Endothelial cell of umbilical vein (primary cell): ENCODE measurements at regions not wholly inside any gene's neighbourhood (a gene's known extent, or its start where the extent isn't known, plus 50 kb on each side); places are given as distances from the start of the nearest gene placed in this dataset.

Source experiments
- BruUV-seq: library from RNA; stranded (reverse); fragments of 400-500 nt; replicated peaks from 2 replicates; lab custom pipeline; 2021; lab: Mats Ljungman, UMichigan
- CTCF ChIA-PET: fragments of 300-600, 350-600 bp; sonication (Branson Sonifier 250); formaldehyde crosslinking; loops from one replicate; lab custom pipeline; 2021; ENCODE audit warnings: antibody characterized with exemption, inconsistent platforms; lab: Charles Lee
- POLR2A ChIA-PET: fragments of 300-600, 350-600 bp; sonication (Branson Sonifier 250); formaldehyde crosslinking; loops from one replicate; lab custom pipeline; 2021; ENCODE audit warnings: antibody characterized with exemption, inconsistent platforms; lab: Charles Lee
- DNase-seq: peaks from one replicate; pipeline ENCODE4 v3.0.0-alpha.2; 2011; ENCODE audit warnings: low read depth, low spot score
- FAIRE-seq: peaks from 2 replicates; lab custom pipeline; 2011; peaks lifted over from hg19 to GRCh38; lab: Jason Lieb, UNC
- H2AFZ ChIP-seq: 2 replicates; pipeline ENCODE4 v1.6.0; 2012; ENCODE audit warnings: low read depth, low read length, control low read depth, inconsistent platforms
- H3K27ac ChIP-seq: 2 replicates; pipeline ENCODE4 v1.5.1; 2011; ENCODE audit warnings: low read depth, mild to moderate bottlenecking, control low read depth, low read length, moderate library complexity; ENCODE audit not compliant: insufficient read depth
- H3K27me3 ChIP-seq, 2 experiments: 2 replicates each; pipeline versions ENCODE4 v1.6.0 to v1.6.1; 2011; ENCODE audit warnings: low read length in 2 of 2, mixed read lengths in 1 of 2; ENCODE audit not compliant: control insufficient read depth in 2 of 2, insufficient read depth in 2 of 2
- H3K36me3 ChIP-seq, 2 experiments: 2 replicates in 1 of 2; 3 replicates in 1 of 2; pipeline ENCODE4 v1.5.1; 2011; ENCODE audit warnings: low read length in 2 of 2, mild to moderate bottlenecking in 1 of 2, moderate library complexity in 1 of 2; ENCODE audit not compliant: control insufficient read depth in 2 of 2, insufficient read depth in 2 of 2; ENCODE audit errors: extremely low read depth in 1 of 2
- H3K4me1 ChIP-seq: 3 replicates; pipeline ENCODE4 v1.5.1; 2011; ENCODE audit warnings: mild to moderate bottlenecking, low read length; ENCODE audit not compliant: control insufficient read depth, insufficient read depth; ENCODE audit errors: extremely low read depth
- H3K4me2 ChIP-seq: 2 replicates; pipeline ENCODE4 v1.6.1; 2011; ENCODE audit warnings: low read length, control low read depth, mixed read lengths; ENCODE audit not compliant: insufficient read depth
- H3K4me3 ChIP-seq, 3 experiments: fragments of 200-600 bp in 1 of 3; sonication (generic), shearing (Covaris generic) in 1 of 3; replicated peaks in 1 of 3; 2 replicates each; pipeline ENCODE4 v1.5.1; 2011 to 2016; ENCODE audit warnings: control low read depth in 3 of 3, low read length in 3 of 3, mild to moderate bottlenecking in 2 of 3, inconsistent platforms in 1 of 3, low read depth in 1 of 3, moderate library complexity in 1 of 3; ENCODE audit not compliant: insufficient read depth in 1 of 3
- H3K79me2 ChIP-seq: 2 replicates; pipeline ENCODE4 v1.6.0; 2012; ENCODE audit warnings: low read length, inconsistent platforms; ENCODE audit not compliant: control insufficient read depth, insufficient read depth
- H3K9ac ChIP-seq: replicated peaks from 2 replicates; pipeline ENCODE3; 2011; ENCODE audit warnings: low read length, control low read depth; ENCODE audit not compliant: insufficient read depth; ENCODE audit errors: extremely low read depth
- H3K9me1 ChIP-seq: replicated peaks from 3 replicates; pipeline ENCODE4 v1.6.0; 2011; ENCODE audit warnings: mild to moderate bottlenecking, low read length; ENCODE audit not compliant: control insufficient read depth, insufficient read depth; ENCODE audit errors: extremely low read depth
- H3K9me3 ChIP-seq: replicated peaks from 2 replicates; pipeline ENCODE4 v1.5.1; 2012; ENCODE audit warnings: low read length, inconsistent platforms; ENCODE audit not compliant: control insufficient read depth, insufficient read depth
- H4K20me1 ChIP-seq: replicated peaks from 2 replicates; pipeline ENCODE3; 2011; ENCODE audit warnings: mild to moderate bottlenecking, low read length; ENCODE audit not compliant: control insufficient read depth, insufficient read depth; ENCODE audit errors: extremely low read depth
- EZH2 ChIP-seq: IDR thresholded peaks from 2 replicates; pipeline ENCODE4 v1.6.1; 2012; ENCODE audit warnings: borderline replicate concordance, low read depth, mild to moderate bottlenecking, moderate library complexity, low read length, inconsistent platforms; ENCODE audit not compliant: severe bottlenecking
- JUN ChIP-seq: IDR thresholded peaks from 2 replicates; pipeline ENCODE4 v1.6.1; 2011; ENCODE audit warnings: borderline replicate concordance, low read depth; ENCODE audit not compliant: insufficient read length, insufficient read depth
- MYC ChIP-seq: IDR thresholded peaks from one replicate; pipeline ENCODE4 v1.6.1; 2011; ENCODE audit warnings: mild to moderate bottlenecking, low read depth, low read length
- dilution Hi-C: fragments of 300-500 bp; cut with MboI; formaldehyde crosslinking; loops from one replicate; pipeline ENCODE4 v1.15.0; 2019; ENCODE audit warnings: low sequenced_read_pairs; ENCODE audit not compliant: extremely low pct_ligation_motif_present
- intact Hi-C: fragments of 100-400 bp; cut with micrococcal nuclease; formaldehyde crosslinking; loops from one replicate; pipeline ENCODE4 v1.10.0; 2022
- TF ChIP-seq, protein P1 (sequence below): IDR thresholded peaks from 2 replicates; pipeline ENCODE4 v1.6.1; 2011; ENCODE audit not compliant: insufficient read depth, insufficient read length
- TF ChIP-seq, protein P2 (sequence below), 2 donors: IDR thresholded peaks; 1 replicate in 1 of 2; 2 replicates in 1 of 2; pipeline ENCODE4 v1.5.1; 2011; ENCODE audit warnings: low read length in 2 of 2, mild to moderate bottlenecking in 2 of 2, moderate library complexity in 2 of 2, control low read depth in 1 of 2, inconsistent platforms in 1 of 2, low read depth in 1 of 2; ENCODE audit not compliant: insufficient read depth in 1 of 2; ENCODE audit errors: extremely low read depth in 1 of 2

DNA sequence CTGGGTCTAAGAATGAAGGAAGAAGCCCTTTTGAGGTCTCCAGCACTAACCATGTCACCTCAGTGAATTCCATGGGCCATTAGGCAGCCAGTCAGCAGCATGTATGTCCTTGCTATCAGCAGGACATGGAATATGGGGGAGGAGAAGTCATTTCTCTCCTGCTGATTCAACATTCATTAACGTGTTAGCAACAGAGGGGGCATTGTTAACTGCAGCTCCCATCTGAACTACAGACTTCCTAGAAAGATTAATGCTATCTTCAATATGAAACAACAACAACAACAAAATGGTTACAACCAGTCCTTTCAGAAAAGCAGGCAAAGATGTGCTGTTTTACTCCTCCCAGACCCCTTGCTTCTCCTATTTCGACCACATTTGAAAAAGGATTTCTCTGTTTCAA, 120.4 kb upstream of the SLC34A2 start:
- dilution Hi-C loops (no loop called here), intact Hi-C loops (no loop called here)
- no peak overlapping the region for H3K4me3 ChIP-seq
- BruUV-seq = no TSS peak
- no peak overlapping the region for H3K4me2 ChIP-seq
- no peaks in the 10 kb centered on the region for H3K4me1 ChIP-seq
- no peak overlapping the region for H3K27ac ChIP-seq
- no peaks in the 10 kb centered on the region for H3K79me2 ChIP-seq
- no peaks in the 10 kb centered on the region for H3K27me3 ChIP-seq
- CTCF ChIA-PET = no interaction called here
- no peaks in the 10 kb centered on the region for H3K9me1 ChIP-seq
- DNase-seq = no peak
- no peak overlapping the region for H3K9ac ChIP-seq
- H3K36me3 ChIP-seq = no peaks in the 10 kb centered on the region
- POLR2A ChIA-PET = no interaction called here
- TF ChIP-seq JUN (no peak), MYC (no peak), EZH2 (no peak)
- TF ChIP-seq, protein P1, sequence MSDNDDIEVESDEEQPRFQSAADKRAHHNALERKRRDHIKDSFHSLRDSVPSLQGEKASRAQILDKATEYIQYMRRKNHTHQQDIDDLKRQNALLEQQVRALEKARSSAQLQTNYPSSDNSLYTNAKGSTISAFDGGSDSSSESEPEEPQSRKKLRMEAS = no peak
- TF ChIP-seq, protein P2, sequence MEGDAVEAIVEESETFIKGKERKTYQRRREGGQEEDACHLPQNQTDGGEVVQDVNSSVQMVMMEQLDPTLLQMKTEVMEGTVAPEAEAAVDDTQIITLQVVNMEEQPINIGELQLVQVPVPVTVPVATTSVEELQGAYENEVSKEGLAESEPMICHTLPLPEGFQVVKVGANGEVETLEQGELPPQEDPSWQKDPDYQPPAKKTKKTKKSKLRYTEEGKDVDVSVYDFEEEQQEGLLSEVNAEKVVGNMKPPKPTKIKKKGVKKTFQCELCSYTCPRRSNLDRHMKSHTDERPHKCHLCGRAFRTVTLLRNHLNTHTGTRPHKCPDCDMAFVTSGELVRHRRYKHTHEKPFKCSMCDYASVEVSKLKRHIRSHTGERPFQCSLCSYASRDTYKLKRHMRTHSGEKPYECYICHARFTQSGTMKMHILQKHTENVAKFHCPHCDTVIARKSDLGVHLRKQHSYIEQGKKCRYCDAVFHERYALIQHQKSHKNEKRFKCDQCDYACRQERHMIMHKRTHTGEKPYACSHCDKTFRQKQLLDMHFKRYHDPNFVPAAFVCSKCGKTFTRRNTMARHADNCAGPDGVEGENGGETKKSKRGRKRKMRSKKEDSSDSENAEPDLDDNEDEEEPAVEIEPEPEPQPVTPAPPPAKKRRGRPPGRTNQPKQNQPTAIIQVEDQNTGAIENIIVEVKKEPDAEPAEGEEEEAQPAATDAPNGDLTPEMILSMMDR (IDR thresholded peaks at IDR 0.05; ENCODE audit: extremely low read depth in 1 of 2, insufficient read depth in 1 of 2, low read depth in 1 of 2, low read length in 2 of 2) = no peak
- H3K9me3 ChIP-seq = no peaks in the 10 kb centered on the region
- FAIRE-seq = no peak
- no peaks in the 10 kb centered on the region for H4K20me1 ChIP-seq
- H2AFZ ChIP-seq = no peak overlapping the region
